ENCODE measurements at regions not wholly inside any gene's neighbourhood (a gene's known extent, or its start where the extent isn't known, plus 50 kb on each side); places are given as distances from the start of the nearest gene placed in this dataset.
"Not testable (repeated sequence)": the region's sequence is repeated elsewhere in the genome, so short reads cannot be mapped to it uniquely, and the experiment has no call there.

- Histone ChIP-seq H3K36me3 (no peaks in the 10 kb centered on the region), H3K27me3 (no peaks in the 10 kb centered on the region), H3K9me3 (ENCODE audit: low read depth) (no peaks in the 10 kb centered on the region), H3K4me1 (ENCODE audit: low read depth) (no peaks in the 10 kb centered on the region), H3K4me3 (no peak overlapping the region), H3K27ac (no peak overlapping the region)
- no peak for DNase-seq (ENCODE audit: low read depth in 1 of 2, low spot score in 1 of 2)
- no peak for TF ChIP-seq CTCF (IDR thresholded peaks at IDR 0.05; ENCODE audit: low read depth, low read length)
These were observed 79.9 kb upstream of the NCOR2 start for GRCh38 chr12:124647316-124647715.

DNA sequence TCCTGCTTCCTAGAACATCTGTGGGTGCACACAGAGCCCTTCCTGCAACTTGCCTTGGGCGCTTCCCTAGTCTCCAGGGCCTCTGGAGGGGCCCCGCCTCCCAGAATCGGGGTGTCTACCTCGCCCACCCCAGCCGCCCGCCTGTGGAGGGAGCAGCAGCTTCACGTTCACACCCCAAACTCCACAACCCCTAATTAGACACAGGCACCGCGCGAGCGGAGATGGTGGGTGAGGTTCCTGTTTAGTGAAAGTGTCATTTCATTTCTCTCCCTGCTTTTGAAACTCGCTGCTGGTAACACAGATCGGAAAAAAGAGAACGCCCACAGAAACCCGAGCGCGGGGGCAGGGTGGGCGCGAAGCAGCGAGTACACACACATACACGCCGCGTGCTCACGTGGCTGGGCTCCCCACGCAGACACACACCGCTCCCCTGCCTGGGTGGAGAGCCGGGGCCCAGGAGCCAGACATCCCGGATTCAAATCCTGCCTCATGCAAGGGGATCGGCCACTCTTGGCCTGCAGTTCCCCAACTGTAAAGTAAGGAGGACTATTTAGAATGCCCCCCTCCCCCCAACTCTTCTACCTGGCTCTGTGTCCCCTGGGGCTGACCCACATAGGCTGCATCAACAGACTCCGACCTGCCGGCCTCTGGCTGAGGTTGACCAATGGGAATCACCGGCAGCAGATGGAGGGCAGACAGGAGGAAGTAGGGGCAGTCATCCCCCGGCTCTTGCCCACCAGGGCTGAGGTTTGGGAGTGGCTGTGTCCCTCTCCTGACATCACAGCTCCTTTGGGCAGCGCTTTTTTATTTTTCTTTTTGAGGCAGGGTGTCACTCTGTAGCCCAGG lies 79.2 kb upstream of the NCOR2 start:
- Histone ChIP-seq H3K4me1 (ENCODE audit: low read depth) (no peaks in the 10 kb centered on the region), H3K4me3 (no peak overlapping the region), H3K36me3 (no peaks in the 10 kb centered on the region), H3K27me3 (no peaks in the 10 kb centered on the region), H3K27ac (no peak overlapping the region), H3K9me3 (ENCODE audit: low read depth) (no peaks in the 10 kb centered on the region)
- TF ChIP-seq CTCF (IDR thresholded peaks at IDR 0.05; ENCODE audit: low read depth, low read length): no peak
- no peak for DNase-seq (ENCODE audit: low read depth in 1 of 2, low spot score in 1 of 2)

GRCh38 chr12:124645530-124646244 lies 78.3 kb upstream of the NCOR2 start:
- H3K36me3 ChIP-seq: no peaks in the 10 kb centered on the region
- DNase-seq (ENCODE audit: low read depth in 1 of 2, low spot score in 1 of 2): no peak
- H3K9me3 ChIP-seq (ENCODE audit: low read depth): no peaks in the 10 kb centered on the region
- no peaks in the 10 kb centered on the region for H3K4me1 ChIP-seq (ENCODE audit: low read depth)
- no peaks in the 10 kb centered on the region for H3K27me3 ChIP-seq
- no peak for TF ChIP-seq CTCF (IDR thresholded peaks at IDR 0.05; ENCODE audit: low read depth, low read length)
- H3K4me3 ChIP-seq: no peak overlapping the region
- H3K27ac ChIP-seq: no peak overlapping the region

DNA sequence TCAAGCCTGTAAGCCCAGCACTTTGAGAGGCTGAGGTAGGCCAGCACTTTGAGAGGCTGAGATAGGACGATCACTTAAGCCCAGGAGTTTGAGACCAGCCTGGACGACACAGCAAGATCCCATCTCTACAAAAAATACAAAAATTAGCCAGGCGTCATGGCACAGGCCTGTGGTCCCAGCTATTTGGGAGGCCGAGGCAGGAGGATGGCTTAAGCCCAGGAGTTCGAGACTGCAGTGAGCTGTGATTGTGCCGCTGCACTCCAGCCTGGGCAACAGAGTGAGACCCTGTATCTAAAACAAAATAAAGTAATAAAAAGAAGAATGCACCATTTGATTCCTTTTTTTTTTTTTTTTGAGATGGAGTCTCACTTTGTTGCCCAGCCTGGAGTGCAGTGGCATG lies 76.4 kb upstream of the NCOR2 start:
- not testable (repeated sequence) for H3K9me3 ChIP-seq (ENCODE audit: low read depth); H3K27ac ChIP-seq; H3K4me3 ChIP-seq; H3K4me1 ChIP-seq (ENCODE audit: low read depth); H3K36me3 ChIP-seq; H3K27me3 ChIP-seq; DNase-seq (ENCODE audit: low read depth in 1 of 2, low spot score in 1 of 2)

- no peaks in the 10 kb centered on the region for H3K27me3 ChIP-seq
- DNase-seq (ENCODE audit: low read depth in 1 of 2, low spot score in 1 of 2): no peak
- no peak overlapping the region for H3K4me3 ChIP-seq
- no peaks in the 10 kb centered on the region for H3K9me3 ChIP-seq (ENCODE audit: low read depth)
- no peak for TF ChIP-seq CTCF (IDR thresholded peaks at IDR 0.05; ENCODE audit: low read depth, low read length)
- no peak overlapping the region for H3K27ac ChIP-seq
- H3K4me1 ChIP-seq (ENCODE audit: low read depth): no peaks in the 10 kb centered on the region
- H3K36me3 ChIP-seq: no peaks in the 10 kb centered on the region
These were observed 74.7 kb upstream of the NCOR2 start for GRCh38 chr12:124642105-124642504.

DNA sequence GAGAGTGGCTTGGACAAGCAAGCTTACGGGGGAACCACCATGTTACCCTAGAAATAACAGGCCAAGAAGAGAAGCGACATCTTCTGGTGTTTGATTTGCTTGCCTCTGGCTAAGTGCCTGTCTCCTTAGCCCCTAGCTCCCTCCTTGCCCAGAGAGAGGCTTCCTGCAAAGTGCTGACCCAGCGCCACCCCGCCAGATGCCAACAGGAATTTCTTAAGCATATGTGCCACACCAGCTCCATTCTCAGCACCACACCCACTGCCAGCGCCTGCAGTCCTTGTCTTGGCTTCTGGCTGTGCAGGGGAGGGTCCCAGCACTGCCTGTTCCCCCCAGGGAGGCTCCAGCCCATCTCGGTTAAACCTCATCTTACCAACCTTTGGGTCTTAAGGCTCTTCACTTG lies 74.2 kb upstream of the NCOR2 start:
- no peak overlapping the region for H3K27ac ChIP-seq
- H3K9me3 ChIP-seq (ENCODE audit: low read depth): no peaks in the 10 kb centered on the region
- no peak overlapping the region for H3K4me3 ChIP-seq
- no peaks in the 10 kb centered on the region for H3K4me1 ChIP-seq (ENCODE audit: low read depth)
- H3K27me3 ChIP-seq: no peaks in the 10 kb centered on the region
- no peak for TF ChIP-seq CTCF (IDR thresholded peaks at IDR 0.05; ENCODE audit: low read depth, low read length)
- no peaks in the 10 kb centered on the region for H3K36me3 ChIP-seq
- DNase-seq (ENCODE audit: low read depth in 1 of 2, low spot score in 1 of 2): no peak

Measured in cardiac muscle cell (in vitro differentiated cells and primary cell).